Karpas-422 (cell line): ENCODE measurements at regions not wholly inside any gene's neighbourhood (a gene's known extent, or its start where the extent isn't known, plus 50 kb on each side); places are given as distances from the start of the nearest gene placed in this dataset.
"Not testable (repeated sequence)": the region's sequence is repeated elsewhere in the genome, so short reads cannot be mapped to it uniquely, and the experiment has no call there.

Source experiments
- DNase-seq: peaks from one replicate; pipeline ENCODE4 v3.0.0-alpha.2; 2015
- H2AFZ ChIP-seq: fragments of 200-600 bp; sonication (generic); 2 replicates; pipeline ENCODE4 v1.6.1; 2014; ENCODE audit warnings: antibody characterized with exemption, low read length, mixed read lengths
- H3K27ac ChIP-seq: fragments of 200-600 bp; sonication (generic); 2 replicates; pipeline ENCODE4 v1.5.1; 2014; ENCODE audit warnings: mild to moderate bottlenecking, low read length, moderate library complexity
- H3K27me3 ChIP-seq: fragments of 200-600 bp; sonication (generic); 2 replicates; pipeline ENCODE4 v1.6.1; 2014; ENCODE audit warnings: low read length, mixed read lengths
- H3K36me3 ChIP-seq: fragments of 200-600 bp; sonication (generic); 2 replicates; pipeline ENCODE4 v1.6.1; 2014; ENCODE audit warnings: low read length, mixed read lengths; ENCODE audit not compliant: insufficient read depth
- H3K4me1 ChIP-seq: fragments of 200-600 bp; sonication (generic); 2 replicates; pipeline ENCODE4 v1.6.1; 2014; ENCODE audit warnings: mild to moderate bottlenecking, low read length, mixed read lengths
- H3K4me2 ChIP-seq: fragments of 200-600 bp; sonication (generic); 2 replicates; pipeline ENCODE4 v1.6.1; 2014; ENCODE audit warnings: low read length, low read depth, mild to moderate bottlenecking; ENCODE audit not compliant: poor library complexity, severe bottlenecking
- H3K4me3 ChIP-seq: fragments of 200-600 bp; sonication (generic); 2 replicates; pipeline ENCODE4 v1.5.1; 2014; ENCODE audit warnings: mild to moderate bottlenecking, antibody characterized with exemption, low read length, mixed read lengths
- H3K79me2 ChIP-seq: fragments of 200-600 bp; sonication (generic); 2 replicates; pipeline ENCODE4 v1.6.1; 2014; ENCODE audit warnings: mild to moderate bottlenecking, low read length, mixed read lengths
- H3K9ac ChIP-seq: fragments of 200-600 bp; sonication (generic); 2 replicates; pipeline ENCODE4 v1.6.0; 2014; ENCODE audit warnings: low read length
- H3K9me2 ChIP-seq: fragments of 200-600 bp; sonication (generic), shearing (Covaris generic); replicated peaks from 2 replicates; pipeline ENCODE4 v1.6.0; 2014; ENCODE audit warnings: mild to moderate bottlenecking, low read length, moderate library complexity; ENCODE audit not compliant: insufficient read depth
- H3K9me3 ChIP-seq: fragments of 300-700, 200-600 bp; sonication (generic); 2 replicates; pipeline ENCODE4 v1.6.1; 2014; ENCODE audit warnings: low read length, mixed read lengths
- H4K20me1 ChIP-seq: fragments of 200-600 bp; sonication (generic); 2 replicates; pipeline ENCODE4 v1.6.1; 2014; ENCODE audit warnings: mild to moderate bottlenecking, antibody characterized with exemption, low read length, low read depth; ENCODE audit not compliant: insufficient read depth

GRCh38 chr4:97074531-97074930 is 1068.7 kb downstream of the STPG2 start:
- no peak for DNase-seq
- Histone ChIP-seq H3K4me2 (no peak overlapping the region), H3K27me3 (no peaks in the 10 kb centered on the region), H3K36me3 (no peaks in the 10 kb centered on the region), H3K9me2 (no peaks in the 10 kb centered on the region), H3K27ac (no peak overlapping the region), H3K9ac (no peak overlapping the region), H3K4me3 (no peak overlapping the region), H3K9me3 (peaks cover 6% of the 10 kb centered on the region; the same call in 1 of the 2 replicates), H4K20me1 (no peaks in the 10 kb centered on the region), H3K79me2 (no peaks in the 10 kb centered on the region), H2AFZ (no peak overlapping the region), H3K4me1 (no peaks in the 10 kb centered on the region)

GRCh38 chr4:97081951-97082350 is 1061.3 kb downstream of the STPG2 start:
- Histone ChIP-seq H3K9me3 (peaks cover 38% of the 10 kb centered on the region), H3K4me2 (no peak overlapping the region), H3K79me2 (no peaks in the 10 kb centered on the region), H3K9me2 (no peaks in the 10 kb centered on the region), H2AFZ (no peak overlapping the region), H3K4me3 (no peak overlapping the region), H4K20me1 (no peaks in the 10 kb centered on the region), H3K27ac (no peak overlapping the region), H3K4me1 (no peaks in the 10 kb centered on the region), H3K36me3 (no peaks in the 10 kb centered on the region), H3K9ac (no peak overlapping the region), H3K27me3 (no peaks in the 10 kb centered on the region)
- no peak for DNase-seq

- H3K4me1 ChIP-seq, result not testable (repeated sequence)
These were observed 1046.2 kb downstream of the STPG2 start for GRCh38 chr4:97097036-97097435.

GRCh38 chr4:97101171-97101570 is 1042.1 kb downstream of the STPG2 start:
- not testable (repeated sequence) for H3K9ac ChIP-seq, H3K4me1 ChIP-seq, H3K4me2 ChIP-seq, DNase-seq, H3K27me3 ChIP-seq, H3K9me3 ChIP-seq, H3K27ac ChIP-seq, H2AFZ ChIP-seq, H3K9me2 ChIP-seq, H4K20me1 ChIP-seq, H3K4me3 ChIP-seq, H3K79me2 ChIP-seq, H3K36me3 ChIP-seq

More at GRCh38 chr4:97097036-97097435, 1046.2 kb downstream of the STPG2 start:
- H4K20me1 ChIP-seq, H3K4me2 ChIP-seq, H3K27ac ChIP-seq, H3K4me3 ChIP-seq, H3K9ac ChIP-seq, H3K36me3 ChIP-seq, H3K79me2 ChIP-seq, H3K9me2 ChIP-seq, H3K27me3 ChIP-seq, DNase-seq, H2AFZ ChIP-seq: not testable (repeated sequence)
- peaks cover 12% of the 10 kb centered on the region; the same call in 1 of the 2 replicates for H3K9me3 ChIP-seq

GRCh38 chr4:97103252-97103651 is 1040.0 kb downstream of the STPG2 start:
- Histone ChIP-seq H4K20me1 (no peaks in the 10 kb centered on the region), H3K79me2 (no peaks in the 10 kb centered on the region)

GRCh38 chr4:97104006-97104405 is 1039.3 kb downstream of the STPG2 start:
- no peaks in the 10 kb centered on the region for H4K20me1 ChIP-seq
- H3K9me3 ChIP-seq, result peaks cover 2% of the 10 kb centered on the region; the same call in 1 of the 2 replicates
- no peak overlapping the region for H3K4me3 ChIP-seq
- H3K9me2 ChIP-seq, result no peaks in the 10 kb centered on the region
- H3K4me1 ChIP-seq, result no peaks in the 10 kb centered on the region
- no peak overlapping the region for H2AFZ ChIP-seq
- no peaks in the 10 kb centered on the region for H3K36me3 ChIP-seq
- H3K9ac ChIP-seq, result no peak overlapping the region
- no peak overlapping the region for H3K4me2 ChIP-seq
- no peaks in the 10 kb centered on the region for H3K27me3 ChIP-seq
- H3K79me2 ChIP-seq, result no peaks in the 10 kb centered on the region
- no peak for DNase-seq
- H3K27ac ChIP-seq, result no peak overlapping the region

More at GRCh38 chr4:97103252-97103651, 1040.0 kb downstream of the STPG2 start:
- no peak for DNase-seq
- no peaks in the 10 kb centered on the region for H3K36me3 ChIP-seq
- H3K4me1 ChIP-seq, result no peaks in the 10 kb centered on the region
- H3K27me3 ChIP-seq, result no peaks in the 10 kb centered on the region
- H3K9me3 ChIP-seq, result peaks cover 2% of the 10 kb centered on the region; the same call in 1 of the 2 replicates
- H3K27ac ChIP-seq, result no peak overlapping the region
- no peaks in the 10 kb centered on the region for H3K9me2 ChIP-seq
- no peak overlapping the region for H3K9ac ChIP-seq
- no peak overlapping the region for H3K4me2 ChIP-seq
- H2AFZ ChIP-seq, result no peak overlapping the region
- H3K4me3 ChIP-seq, result no peak overlapping the region

GRCh38 chr4:97104666-97105065 is 1038.6 kb downstream of the STPG2 start:
- no peaks in the 10 kb centered on the region for H3K36me3 ChIP-seq
- no peak overlapping the region for H3K4me2 ChIP-seq
- DNase-seq, result no peak
- H2AFZ ChIP-seq, result no peak overlapping the region
- no peak overlapping the region for H3K9ac ChIP-seq
- H3K4me1 ChIP-seq, result no peaks in the 10 kb centered on the region
- H3K9me3 ChIP-seq, result peaks cover 2% of the 10 kb centered on the region; the same call in 1 of the 2 replicates
- H3K9me2 ChIP-seq, result no peaks in the 10 kb centered on the region
- H3K27me3 ChIP-seq, result no peaks in the 10 kb centered on the region
- H3K27ac ChIP-seq, result no peak overlapping the region
- H4K20me1 ChIP-seq, result no peaks in the 10 kb centered on the region
- H3K79me2 ChIP-seq, result no peaks in the 10 kb centered on the region
- no peak overlapping the region for H3K4me3 ChIP-seq

GRCh38 chr4:97105347-97106099 is 1037.8 kb downstream of the STPG2 start:
- Histone ChIP-seq H3K9ac (no peak overlapping the region), H3K4me2 (no peak overlapping the region), H3K27ac (no peak overlapping the region), H2AFZ (no peak overlapping the region), H3K27me3 (no peaks in the 10 kb centered on the region), H3K4me3 (no peak overlapping the region), H3K9me3 (peaks cover 2% of the 10 kb centered on the region; the same call in 1 of the 2 replicates), H3K4me1 (no peaks in the 10 kb centered on the region), H3K36me3 (no peaks in the 10 kb centered on the region), H3K79me2 (no peaks in the 10 kb centered on the region), H3K9me2 (no peaks in the 10 kb centered on the region), H4K20me1 (no peaks in the 10 kb centered on the region)
- DNase-seq, result no peak
